ENCODE measurements at regions not wholly inside any gene's neighbourhood (a gene's known extent, or its start where the extent isn't known, plus 50 kb on each side); places are given as distances from the start of the nearest gene placed in this dataset.

GRCh38 chr12:97272471-97272870 lies 190.1 kb upstream of the RMST start (continued):
- TF ChIP-seq ATF3 (IDR thresholded peaks at IDR 0.05) = no peak
- no peak for TF ChIP-seq SIN3A (IDR thresholded peaks at IDR 0.05; ENCODE audit: low read depth)
- no peak for TF ChIP-seq ZNF274 (IDR thresholded peaks at IDR 0.05; ENCODE audit: low read depth, low read length)
- TF ChIP-seq EGR1 (IDR thresholded peaks at IDR 0.05; ENCODE audit: low read depth) = no peak
- TF ChIP-seq CBX3 (IDR thresholded peaks at IDR 0.05; ENCODE audit: low read depth) = no peak
- TF ChIP-seq ELF1 (IDR thresholded peaks at IDR 0.05; ENCODE audit: borderline replicate concordance, low read depth) = no peak
- TF ChIP-seq POLR2AphosphoS5 (IDR thresholded peaks at IDR 0.05; ENCODE audit: low read depth, low read length) = no peak
- TF ChIP-seq FOSL1 (IDR thresholded peaks at IDR 0.05; ENCODE audit: low read depth) = no peak
- TF ChIP-seq, protein P1, sequence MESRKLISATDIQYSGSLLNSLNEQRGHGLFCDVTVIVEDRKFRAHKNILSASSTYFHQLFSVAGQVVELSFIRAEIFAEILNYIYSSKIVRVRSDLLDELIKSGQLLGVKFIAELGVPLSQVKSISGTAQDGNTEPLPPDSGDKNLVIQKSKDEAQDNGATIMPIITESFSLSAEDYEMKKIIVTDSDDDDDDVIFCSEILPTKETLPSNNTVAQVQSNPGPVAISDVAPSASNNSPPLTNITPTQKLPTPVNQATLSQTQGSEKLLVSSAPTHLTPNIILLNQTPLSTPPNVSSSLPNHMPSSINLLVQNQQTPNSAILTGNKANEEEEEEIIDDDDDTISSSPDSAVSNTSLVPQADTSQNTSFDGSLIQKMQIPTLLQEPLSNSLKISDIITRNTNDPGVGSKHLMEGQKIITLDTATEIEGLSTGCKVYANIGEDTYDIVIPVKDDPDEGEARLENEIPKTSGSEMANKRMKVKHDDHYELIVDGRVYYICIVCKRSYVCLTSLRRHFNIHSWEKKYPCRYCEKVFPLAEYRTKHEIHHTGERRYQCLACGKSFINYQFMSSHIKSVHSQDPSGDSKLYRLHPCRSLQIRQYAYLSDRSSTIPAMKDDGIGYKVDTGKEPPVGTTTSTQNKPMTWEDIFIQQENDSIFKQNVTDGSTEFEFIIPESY (IDR thresholded peaks at IDR 0.05; ENCODE audit: extremely low read depth, insufficient replicate concordance, low read length) = no peak
- no peak for TF ChIP-seq EZH2phosphoT487 (IDR thresholded peaks at IDR 0.05; ENCODE audit: borderline replicate concordance)
- no peak for TF ChIP-seq TCF7L2 (IDR thresholded peaks at IDR 0.05; ENCODE audit: borderline replicate concordance, extremely low read depth, insufficient read depth, insufficient read length)

GRCh38 chr12:97274386-97274785 lies 188.2 kb upstream of the RMST start:
- no peak overlapping the region for H3K9ac ChIP-seq (ENCODE audit: low read length)
- H3K4me2 ChIP-seq (ENCODE audit: low read length) = no peak overlapping the region
- intact Hi-C loops (cut with micrococcal nuclease) = no loop called here
- no peaks in the 10 kb centered on the region for H3K4me1 ChIP-seq (ENCODE audit: control insufficient read depth in 1 of 2, insufficient read depth in 2 of 2, low read length in 2 of 2)
- ATAC-seq (no peak), DNase-seq (ENCODE audit: low read depth, low spot score) (no peak)
- H3K36me3 ChIP-seq (ENCODE audit: control insufficient read depth in 1 of 2, insufficient read depth in 2 of 2, low read length in 2 of 2) = no peaks in the 10 kb centered on the region
- CTCF ChIA-PET = no interaction called here
- no peak overlapping the region for H2AFZ ChIP-seq (ENCODE audit: low read depth, low read length, poor library complexity, severe bottlenecking)
- H3K9me2 ChIP-seq (ENCODE audit: insufficient read depth) = no peaks in the 10 kb centered on the region
- TF ChIP-seq REST (IDR thresholded peaks at IDR 0.05; ENCODE audit: low read depth) (no peak), RAD21 (IDR thresholded peaks at IDR 0.05; ENCODE audit: low read depth) (no peak), JUND (IDR thresholded peaks at IDR 0.05) (no peak), ZNF274 (IDR thresholded peaks at IDR 0.05; ENCODE audit: low read depth, low read length) (no peak), POLR2AphosphoS5 (IDR thresholded peaks at IDR 0.05; ENCODE audit: low read depth, low read length) (no peak), TCF7L2 (IDR thresholded peaks at IDR 0.05; ENCODE audit: borderline replicate concordance, extremely low read depth, insufficient read depth, insufficient read length) (no peak), EGR1 (IDR thresholded peaks at IDR 0.05; ENCODE audit: low read depth) (no peak), SRF (IDR thresholded peaks at IDR 0.05; ENCODE audit: low read depth) (no peak)
- H3K4me3 ChIP-seq (replicated peaks in 1 of 2; ENCODE audit: low read depth in 1 of 2, low read length in 2 of 2) = no peak overlapping the region
- no peaks in the 10 kb centered on the region for H3K9me3 ChIP-seq (ENCODE audit: control insufficient read depth in 1 of 2, insufficient read depth in 1 of 2, low read depth in 1 of 2, low read length in 2 of 2)
- POLR2A ChIA-PET = no interaction called here
- H3K27me3 ChIP-seq (ENCODE audit: insufficient read depth, low read length) = 0 out of 2 replicates have a peak, but pooled peaks cover 6% of the 10 kb centered on the region
- RAD21 ChIA-PET (ENCODE audit: low non-redundant PET in 1 of 2, low total read pairs in 2 of 2, uncharacterized antibody in 2 of 2, unreplicated experiment in 2 of 2) = no interaction called here
- BruUV-seq (replicated peaks) = no TSS peak
- no peaks in the 10 kb centered on the region for H3K79me2 ChIP-seq (ENCODE audit: insufficient read depth, low read length)
- H3K27ac ChIP-seq (ENCODE audit: low read depth, low read length) = no peak overlapping the region
- no peaks in the 10 kb centered on the region for H4K20me1 ChIP-seq (ENCODE audit: insufficient read depth)

Data from HCT116 (cell line).